ENCODE measurements at regions not wholly inside any gene's neighbourhood (a gene's known extent, or its start where the extent isn't known, plus 50 kb on each side); places are given as distances from the start of the nearest gene placed in this dataset.
"Not testable (repeated sequence)": the region's sequence is repeated elsewhere in the genome, so short reads cannot be mapped to it uniquely, and the experiment has no call there.

- no peak for TF ChIP-seq CTCF (IDR thresholded peaks at IDR 0.05; ENCODE audit: insufficient read depth, low read length, poor library complexity, severe bottlenecking)
- DNase-seq (ENCODE audit: extremely low read depth, insufficient read length) = no peak
- Histone ChIP-seq H3K27me3 (replicated peaks; ENCODE audit: control insufficient read depth, insufficient read depth, low read length) (no peaks in the 10 kb centered on the region), H3K36me3 (ENCODE audit: control insufficient read depth, insufficient read depth, low read length) (no peaks in the 10 kb centered on the region), H3K4me3 (replicated peaks; ENCODE audit: low read depth, low read length) (no peak overlapping the region)
These were observed 121.8 kb upstream of the SPIN1 start for GRCh38 chr9:88266416-88266815.

GRCh38 chr9:88259001-88259400, 120.7 kb upstream of the SPATA31C2 start:
- DNase-seq (ENCODE audit: extremely low read depth, insufficient read length) = no peak
- no peak overlapping the region for H3K4me3 ChIP-seq (replicated peaks; ENCODE audit: low read depth, low read length)
- no peaks in the 10 kb centered on the region for H3K27me3 ChIP-seq (replicated peaks; ENCODE audit: control insufficient read depth, insufficient read depth, low read length)
- no peaks in the 10 kb centered on the region for H3K36me3 ChIP-seq (ENCODE audit: control insufficient read depth, insufficient read depth, low read length)
- no peak for TF ChIP-seq CTCF (IDR thresholded peaks at IDR 0.05; ENCODE audit: insufficient read depth, low read length, poor library complexity, severe bottlenecking)

GRCh38 chr9:88258601-88259000, 120.3 kb upstream of the SPATA31C2 start:
- no peak overlapping the region for H3K4me3 ChIP-seq (replicated peaks; ENCODE audit: low read depth, low read length)
- no peaks in the 10 kb centered on the region for H3K36me3 ChIP-seq (ENCODE audit: control insufficient read depth, insufficient read depth, low read length)
- H3K27me3 ChIP-seq (replicated peaks; ENCODE audit: control insufficient read depth, insufficient read depth, low read length) = no peaks in the 10 kb centered on the region
- DNase-seq (ENCODE audit: extremely low read depth, insufficient read length) = no peak
- TF ChIP-seq CTCF (IDR thresholded peaks at IDR 0.05; ENCODE audit: insufficient read depth, low read length, poor library complexity, severe bottlenecking) = no peak

- Histone ChIP-seq H3K4me3 (replicated peaks; ENCODE audit: low read depth, low read length) (no peak overlapping the region), H3K36me3 (ENCODE audit: control insufficient read depth, insufficient read depth, low read length) (no peaks in the 10 kb centered on the region), H3K27me3 (replicated peaks; ENCODE audit: control insufficient read depth, insufficient read depth, low read length) (no peaks in the 10 kb centered on the region)
- DNase-seq (ENCODE audit: extremely low read depth, insufficient read length) = no peak
- no peak for TF ChIP-seq CTCF (IDR thresholded peaks at IDR 0.05; ENCODE audit: insufficient read depth, low read length, poor library complexity, severe bottlenecking)
These were observed 119.7 kb upstream of the SPATA31C2 start for GRCh38 chr9:88258024-88258423.

- no peak overlapping the region for H3K4me3 ChIP-seq (replicated peaks; ENCODE audit: low read depth, low read length)
- no peak for DNase-seq (ENCODE audit: extremely low read depth, insufficient read length)
- no peaks in the 10 kb centered on the region for H3K27me3 ChIP-seq (replicated peaks; ENCODE audit: control insufficient read depth, insufficient read depth, low read length)
- no peak for TF ChIP-seq CTCF (IDR thresholded peaks at IDR 0.05; ENCODE audit: insufficient read depth, low read length, poor library complexity, severe bottlenecking)
- H3K36me3 ChIP-seq (ENCODE audit: control insufficient read depth, insufficient read depth, low read length) = no peaks in the 10 kb centered on the region
These were observed 117.9 kb upstream of the SPATA31C2 start for GRCh38 chr9:88256216-88256615.

- H3K4me3 ChIP-seq (replicated peaks; ENCODE audit: low read depth, low read length); H3K27me3 ChIP-seq (replicated peaks; ENCODE audit: control insufficient read depth, insufficient read depth, low read length); DNase-seq (ENCODE audit: extremely low read depth, insufficient read length); H3K36me3 ChIP-seq (ENCODE audit: control insufficient read depth, insufficient read depth, low read length): not testable (repeated sequence)
These were observed 117.5 kb upstream of the SPATA31C2 start for GRCh38 chr9:88255806-88256205.
